ENCODE measurements at regions not wholly inside any gene's neighbourhood (a gene's known extent, or its start where the extent isn't known, plus 50 kb on each side); places are given as distances from the start of the nearest gene placed in this dataset.

- in situ Hi-C loops (cut with MboI) = no loop called here
- ChIA-PET SMC1A (ENCODE audit: uncharacterized antibody, unreplicated experiment) (no interaction called here), POLR2A (no interaction called here), CTCF (no interaction called here), RAD21 (ENCODE audit: unreplicated experiment) (no interaction called here)
- no peak overlapping the region for H2AFZ ChIP-seq (ENCODE audit: control insufficient read depth, low read depth, low read length)
- H3K9ac ChIP-seq (ENCODE audit: control insufficient read depth, insufficient read depth, low read length) = no peak overlapping the region
- no peak for TF ChIP-seq KLF5 (IDR thresholded peaks at IDR 0.05; ENCODE audit: partially characterized antibody)
- no peak for TF ChIP-seq RAD21 (IDR thresholded peaks at IDR 0.05; ENCODE audit: insufficient read depth, low read depth, low read length)
- no peak for TF ChIP-seq SMAD1 (IDR thresholded peaks at IDR 0.05; ENCODE audit: low read depth, partially characterized antibody)
- no peak for TF ChIP-seq MYB (IDR thresholded peaks at IDR 0.05; ENCODE audit: borderline replicate concordance, low read depth, low read length)
- no peak for TF ChIP-seq ZNF24 (IDR thresholded peaks at IDR 0.05)
- no peak for TF ChIP-seq TBL1XR1 (IDR thresholded peaks at IDR 0.05; ENCODE audit: low read depth, low read length)
- TF ChIP-seq ATF3 (IDR thresholded peaks at IDR 0.05; ENCODE audit: borderline replicate concordance, extremely low read depth, low read depth, low read length) = no peak
- no peak for TF ChIP-seq E4F1 (IDR thresholded peaks at IDR 0.05; ENCODE audit: borderline replicate concordance, partially characterized antibody)
- no peak for TF ChIP-seq SPI1 (IDR thresholded peaks at IDR 0.05; ENCODE audit: borderline replicate concordance, insufficient read depth, low read depth, low read length)
- TF ChIP-seq ZNF207 (IDR thresholded peaks at IDR 0.05; ENCODE audit: borderline replicate concordance) = no peak
- TF ChIP-seq CREB1 (IDR thresholded peaks at IDR 0.05; ENCODE audit: low read depth) = no peak
- no peak for TF ChIP-seq TAF1 (IDR thresholded peaks at IDR 0.05; ENCODE audit: borderline replicate concordance, low read depth, low read length)
- H3K4me3 ChIP-seq = no peak overlapping the region
- H3K4me1 ChIP-seq (ENCODE audit: control insufficient read depth, insufficient read depth, low read length) = no peaks in the 10 kb centered on the region
- H3K27ac ChIP-seq (ENCODE audit: control insufficient read depth, insufficient read depth) = no peak overlapping the region
- ATAC-seq = no peak
- BruUV-seq (replicated peaks) = no TSS peak
- H3K9me3 ChIP-seq (replicated peaks; ENCODE audit: control insufficient read depth, insufficient read depth, low read length) = no peaks in the 10 kb centered on the region
- no peaks in the 10 kb centered on the region for H3K79me2 ChIP-seq (ENCODE audit: control insufficient read depth, insufficient read depth, low read length)
- FAIRE-seq = no peak
- no peak overlapping the region for H3K4me2 ChIP-seq (ENCODE audit: control insufficient read depth, insufficient read depth)
- no peaks in the 10 kb centered on the region for H3K27me3 ChIP-seq (replicated peaks in 1 of 2; ENCODE audit: control insufficient read depth in 2 of 2, insufficient read depth in 2 of 2, low read length in 1 of 2)
- intact Hi-C loops (cut with micrococcal nuclease; ENCODE audit: unreplicated experiment) = no loop called here
- no peaks in the 10 kb centered on the region for H4K20me1 ChIP-seq (ENCODE audit: control insufficient read depth, insufficient read depth)
- no peaks in the 10 kb centered on the region for H3K36me3 ChIP-seq (ENCODE audit: control insufficient read depth in 2 of 2, insufficient read depth in 2 of 2, low read length in 1 of 2)
- no peak for DNase-seq (ENCODE audit: low read depth, low spot score)
Measured at GRCh38 chr3:109882144-109882543, 544.8 kb upstream of the DPPA4 start.

Measured in GM12878 (cell line).